ENCODE measurements at regions not wholly inside any gene's neighbourhood (a gene's known extent, or its start where the extent isn't known, plus 50 kb on each side); places are given as distances from the start of the nearest gene placed in this dataset.

- no peak for DNase-seq (ENCODE audit: low spot score)
Measured at GRCh38 chr10:117927871-117928270, 118.9 kb downstream of the RAB11FIP2 start.

GRCh38 chr10:117928281-117928680 is 118.5 kb downstream of the RAB11FIP2 start:
- DNase-seq (ENCODE audit: low spot score): no peak

- DNase-seq (ENCODE audit: low spot score): no peak
Measured at GRCh38 chr10:117928741-117929140, 118.0 kb downstream of the RAB11FIP2 start.

GRCh38 chr10:117929327-117930067 is 117.2 kb downstream of the RAB11FIP2 start:
- no peak for DNase-seq (ENCODE audit: low spot score)

DNA sequence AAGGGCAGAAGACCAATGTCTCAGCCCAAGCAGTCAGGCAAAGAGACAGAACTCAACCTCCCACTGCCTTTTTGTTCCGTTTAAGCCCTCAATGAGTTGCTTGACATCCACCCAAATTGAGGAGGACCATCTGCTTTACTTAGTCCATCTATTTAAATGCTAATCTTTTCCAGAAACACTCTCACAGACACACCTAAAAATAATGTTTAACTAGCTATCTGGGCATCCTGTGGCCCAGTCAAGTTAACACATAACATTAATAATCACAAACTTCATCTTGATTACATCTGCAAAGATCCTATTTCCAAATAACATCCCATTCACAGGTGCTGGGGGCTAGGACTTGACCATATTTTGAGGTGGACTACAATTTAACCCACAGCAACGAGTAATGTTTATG is 115.7 kb downstream of the RAB11FIP2 start:
- DNase-seq (ENCODE audit: low spot score): no peak

GRCh38 chr10:117933036-117933435 is 113.7 kb downstream of the RAB11FIP2 start:
- DNase-seq (ENCODE audit: low spot score): no peak

DNA sequence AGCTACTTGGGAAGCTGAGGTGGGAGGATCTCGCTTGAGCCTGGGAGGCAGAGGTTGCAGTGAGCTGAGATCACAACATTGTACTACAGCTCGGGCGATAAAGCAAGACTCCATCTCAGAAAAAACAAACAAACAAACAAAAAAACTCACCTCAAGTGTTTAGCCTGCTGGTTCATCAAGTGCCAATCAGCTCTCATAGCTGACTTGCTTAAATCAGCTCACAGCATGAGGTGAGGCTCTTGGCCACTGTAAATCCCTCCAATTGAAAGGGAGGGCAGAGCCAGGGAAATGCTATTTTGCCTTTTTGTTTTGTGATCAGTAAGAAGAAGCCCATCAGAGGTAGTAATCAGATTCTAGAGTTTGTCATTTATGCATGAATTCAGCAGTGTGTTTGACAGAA is 112.3 kb downstream of the RAB11FIP2 start:
- no peak for DNase-seq (ENCODE audit: low spot score)

DNA sequence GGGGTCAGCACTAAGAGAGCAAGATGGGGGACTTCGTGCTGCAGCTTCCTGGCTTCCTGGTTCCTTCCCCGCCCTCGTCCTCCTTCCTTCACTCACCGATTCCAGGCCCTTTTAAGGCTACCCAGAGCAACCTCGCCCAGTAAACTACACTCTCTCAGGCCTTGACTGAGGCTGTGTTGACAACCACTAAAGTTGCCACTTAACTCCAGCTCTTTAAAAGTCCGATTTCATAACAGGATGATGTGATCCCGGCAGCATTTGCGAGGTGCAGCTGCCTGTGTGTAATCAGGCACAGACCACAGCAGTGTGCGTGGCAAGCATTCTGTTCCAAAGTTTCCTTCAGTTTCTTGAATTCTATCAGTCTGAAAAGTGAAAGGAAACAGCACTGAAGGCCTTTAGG is 110.6 kb downstream of the RAB11FIP2 start:
- DNase-seq (ENCODE audit: low spot score): no peak

GRCh38 chr10:117936566-117936965 is 110.2 kb downstream of the RAB11FIP2 start:
- no peak for DNase-seq (ENCODE audit: low spot score)

DNA sequence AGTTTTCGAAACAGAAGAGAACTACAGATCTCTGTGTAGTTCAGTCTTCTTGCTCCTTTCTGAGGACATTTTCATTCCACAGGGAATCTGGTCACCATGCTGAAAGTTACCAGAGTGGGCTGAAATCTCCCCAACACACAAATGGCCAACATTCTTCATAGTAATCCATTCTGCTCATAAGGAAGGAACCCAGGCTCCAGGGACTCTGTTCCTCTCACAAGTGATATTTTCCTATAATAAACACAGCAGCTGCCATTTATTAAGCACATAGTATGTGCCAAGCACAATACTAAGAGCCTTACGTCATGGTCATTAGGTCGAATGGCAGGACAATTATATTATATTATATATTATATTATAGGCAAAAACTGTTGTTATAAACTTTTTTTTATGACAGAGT is 109.8 kb downstream of the RAB11FIP2 start:
- DNase-seq (ENCODE audit: low spot score): no peak

GRCh38 chr10:117938104-117938503 is 108.6 kb downstream of the RAB11FIP2 start:
- no peak for DNase-seq (ENCODE audit: low spot score)

- DNase-seq (ENCODE audit: low spot score): no peak
Measured at GRCh38 chr10:117942226-117942625, 104.5 kb downstream of the RAB11FIP2 start.

- DNase-seq (ENCODE audit: low spot score): no peak
Measured at GRCh38 chr10:117944676-117945447, 101.9 kb downstream of the RAB11FIP2 start.

DNA sequence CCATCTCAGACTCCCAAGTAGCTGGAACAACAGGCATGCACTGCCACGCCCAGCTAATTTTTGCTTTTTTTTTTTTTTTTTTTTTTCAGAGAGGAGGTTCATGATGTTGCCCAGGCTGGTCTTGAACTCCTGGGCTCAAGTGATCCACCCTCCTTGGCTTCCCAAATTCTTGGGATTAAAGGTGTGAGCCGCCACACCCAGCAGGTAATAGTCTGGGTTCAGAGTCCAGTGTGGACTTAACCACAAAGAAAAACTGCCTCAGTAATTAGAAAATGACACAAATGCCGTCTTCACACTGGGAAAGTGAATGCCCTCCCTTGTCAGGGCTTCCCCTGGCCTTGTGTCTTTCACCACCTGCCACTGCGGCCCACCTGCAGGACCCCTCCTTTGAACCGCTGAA is 101.1 kb downstream of the RAB11FIP2 start:
- no peak for DNase-seq (ENCODE audit: low spot score)

- peak; percentile 3 for DNase-seq (ENCODE audit: low spot score)
Measured at GRCh38 chr10:117946525-117947070, 100.1 kb downstream of the RAB11FIP2 start.

GRCh38 chr10:117948493-117948892 is 98.2 kb downstream of the RAB11FIP2 start:
- DNase-seq (ENCODE audit: low spot score): no peak

DNA sequence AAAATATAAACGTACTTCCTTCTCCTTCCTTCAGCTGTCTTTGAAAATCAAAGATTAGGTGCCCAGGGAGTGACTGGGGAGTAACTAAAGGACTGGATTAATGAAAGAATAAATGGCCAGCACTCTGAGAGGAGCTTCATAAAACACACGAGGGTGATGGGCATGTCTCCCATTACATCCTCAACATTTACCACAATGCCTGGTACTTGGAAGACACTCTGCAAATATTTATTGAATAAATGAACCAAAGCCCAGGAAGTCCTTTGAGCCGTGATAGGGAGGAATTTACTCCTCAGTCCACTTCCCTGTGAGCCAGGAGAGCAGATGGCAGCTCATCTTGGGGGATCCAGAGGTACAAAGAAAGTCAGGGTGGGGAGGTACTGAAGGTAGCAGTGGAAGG is 96.3 kb downstream of the RAB11FIP2 start:
- DNase-seq (ENCODE audit: low spot score): no peak

All from COLO829 (cell line).